DOHH2 (cell line): ENCODE measurements at regions not wholly inside any gene's neighbourhood (a gene's known extent, or its start where the extent isn't known, plus 50 kb on each side); places are given as distances from the start of the nearest gene placed in this dataset.

ENCODE experiments used
- H3F3A ChIP-seq: fragments of 200-600 bp; sonication (generic), shearing (Covaris generic); 2 replicates; pipeline ENCODE4 v1.6.0; 2016; ENCODE audit warnings: antibody characterized with exemption, mild to moderate bottlenecking; ENCODE audit not compliant: control insufficient read depth, insufficient read depth
- H3K27ac ChIP-seq: fragments of 200-600 bp; sonication (generic); 2 replicates; pipeline ENCODE4 v1.5.1; 2014; ENCODE audit warnings: low read depth, mild to moderate bottlenecking, low read length, moderate library complexity
- H3K27me3 ChIP-seq: fragments of 200-600 bp; sonication (generic); 2 replicates; pipeline ENCODE4 v1.6.1; 2014; ENCODE audit warnings: mild to moderate bottlenecking, low read length, mixed read lengths; ENCODE audit not compliant: control insufficient read depth
- H3K36me3 ChIP-seq: fragments of 200-600 bp; sonication (generic); 2 replicates; pipeline ENCODE4 v1.6.1; 2014; ENCODE audit warnings: mild to moderate bottlenecking, low read length, moderate library complexity, mixed read lengths; ENCODE audit not compliant: control insufficient read depth
- H3K4me1 ChIP-seq: fragments of 200-600 bp; sonication (generic); 2 replicates; pipeline ENCODE4 v1.6.1; 2014; ENCODE audit warnings: mild to moderate bottlenecking, low read length, mixed read lengths; ENCODE audit not compliant: control insufficient read depth
- H3K4me2 ChIP-seq: fragments of 200-600 bp; sonication (generic); 2 replicates; pipeline ENCODE4 v1.6.0; 2014; ENCODE audit warnings: mild to moderate bottlenecking, low read length, moderate library complexity
- H3K4me3 ChIP-seq: fragments of 200-600 bp; sonication (generic); 2 replicates; pipeline ENCODE4 v1.5.1; 2014; ENCODE audit warnings: mild to moderate bottlenecking, low read length, mixed read lengths
- H3K79me2 ChIP-seq: fragments of 200-600 bp; sonication (generic); 2 replicates; pipeline ENCODE4 v1.6.1; 2014; ENCODE audit warnings: mild to moderate bottlenecking, low read length, mixed read lengths; ENCODE audit not compliant: control insufficient read depth
- H3K9me2 ChIP-seq: fragments of 200-600 bp; sonication (generic); replicated peaks from 2 replicates; pipeline ENCODE4 v1.6.1; 2014; ENCODE audit warnings: mild to moderate bottlenecking, low read length, mixed read lengths; ENCODE audit not compliant: control insufficient read depth
- H3K9me3 ChIP-seq: fragments of 200-600 bp; sonication (generic); 2 replicates; pipeline ENCODE4 v1.6.1; 2014; ENCODE audit warnings: antibody characterized with exemption, low read length, mixed read lengths; ENCODE audit not compliant: control insufficient read depth, insufficient read depth
- H4K20me1 ChIP-seq: fragments of 200-600 bp; sonication (generic); 2 replicates; pipeline ENCODE4 v1.6.0; 2014; ENCODE audit warnings: low read depth, mild to moderate bottlenecking, antibody characterized with exemption, low read length, moderate library complexity; ENCODE audit not compliant: control insufficient read depth, insufficient read depth
- EZH2phosphoT487 ChIP-seq: fragments of 200-600 bp; sonication (generic); IDR thresholded peaks from 2 replicates; pipeline ENCODE4 v1.6.1; 2017; ENCODE audit warnings: borderline replicate concordance, mild to moderate bottlenecking, antibody characterized with exemption, low read length, moderate library complexity, mixed read lengths
- TF ChIP-seq, protein P1 (sequence below): fragments of 200-600 bp; sonication (generic); IDR thresholded peaks from one replicate; pipeline ENCODE4 v1.5.1; 2014; ENCODE audit warnings: antibody characterized with exemption, mild to moderate bottlenecking, low read depth, low read length; ENCODE audit not compliant: poor library complexity, severe bottlenecking

DNA sequence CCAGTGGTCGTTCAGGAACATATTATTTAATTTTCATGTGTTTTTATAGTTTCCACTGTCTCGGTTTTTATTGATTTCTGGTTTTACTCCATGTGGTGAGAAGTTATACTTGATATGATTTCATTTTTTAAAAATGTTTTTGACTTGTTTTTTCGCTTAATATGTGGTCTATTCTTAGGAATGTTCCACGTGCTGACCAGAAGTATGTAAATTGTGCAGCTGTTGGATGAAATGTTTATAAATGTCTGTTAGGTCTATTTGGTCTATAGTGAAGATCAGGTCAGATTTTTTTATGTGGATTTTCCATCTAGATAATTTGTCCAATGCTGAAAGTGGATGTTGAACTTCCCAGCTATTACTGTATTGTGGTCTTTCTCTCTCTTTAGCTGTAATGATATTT, 433.8 kb upstream of the MIS18BP1 start:
- peaks cover 5% of the 10 kb centered on the region for H3K4me1 ChIP-seq
- H3K9me3 ChIP-seq, result peaks cover 8% of the 10 kb centered on the region; the same call in 1 of the 2 replicates
- TF ChIP-seq, protein P1, sequence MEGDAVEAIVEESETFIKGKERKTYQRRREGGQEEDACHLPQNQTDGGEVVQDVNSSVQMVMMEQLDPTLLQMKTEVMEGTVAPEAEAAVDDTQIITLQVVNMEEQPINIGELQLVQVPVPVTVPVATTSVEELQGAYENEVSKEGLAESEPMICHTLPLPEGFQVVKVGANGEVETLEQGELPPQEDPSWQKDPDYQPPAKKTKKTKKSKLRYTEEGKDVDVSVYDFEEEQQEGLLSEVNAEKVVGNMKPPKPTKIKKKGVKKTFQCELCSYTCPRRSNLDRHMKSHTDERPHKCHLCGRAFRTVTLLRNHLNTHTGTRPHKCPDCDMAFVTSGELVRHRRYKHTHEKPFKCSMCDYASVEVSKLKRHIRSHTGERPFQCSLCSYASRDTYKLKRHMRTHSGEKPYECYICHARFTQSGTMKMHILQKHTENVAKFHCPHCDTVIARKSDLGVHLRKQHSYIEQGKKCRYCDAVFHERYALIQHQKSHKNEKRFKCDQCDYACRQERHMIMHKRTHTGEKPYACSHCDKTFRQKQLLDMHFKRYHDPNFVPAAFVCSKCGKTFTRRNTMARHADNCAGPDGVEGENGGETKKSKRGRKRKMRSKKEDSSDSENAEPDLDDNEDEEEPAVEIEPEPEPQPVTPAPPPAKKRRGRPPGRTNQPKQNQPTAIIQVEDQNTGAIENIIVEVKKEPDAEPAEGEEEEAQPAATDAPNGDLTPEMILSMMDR, result no peak
- TF ChIP-seq EZH2phosphoT487, result no peak
- no peak overlapping the region for H3K27ac ChIP-seq
- no peaks in the 10 kb centered on the region for H3K36me3 ChIP-seq
- H4K20me1 ChIP-seq, result no peaks in the 10 kb centered on the region
- H3K4me3 ChIP-seq, result no peak overlapping the region
- H3K27me3 ChIP-seq, result no peaks in the 10 kb centered on the region
- no peaks in the 10 kb centered on the region for H3F3A ChIP-seq
- no peaks in the 10 kb centered on the region for H3K9me2 ChIP-seq
- H3K4me2 ChIP-seq, result no peak overlapping the region
- H3K79me2 ChIP-seq, result no peaks in the 10 kb centered on the region

DNA sequence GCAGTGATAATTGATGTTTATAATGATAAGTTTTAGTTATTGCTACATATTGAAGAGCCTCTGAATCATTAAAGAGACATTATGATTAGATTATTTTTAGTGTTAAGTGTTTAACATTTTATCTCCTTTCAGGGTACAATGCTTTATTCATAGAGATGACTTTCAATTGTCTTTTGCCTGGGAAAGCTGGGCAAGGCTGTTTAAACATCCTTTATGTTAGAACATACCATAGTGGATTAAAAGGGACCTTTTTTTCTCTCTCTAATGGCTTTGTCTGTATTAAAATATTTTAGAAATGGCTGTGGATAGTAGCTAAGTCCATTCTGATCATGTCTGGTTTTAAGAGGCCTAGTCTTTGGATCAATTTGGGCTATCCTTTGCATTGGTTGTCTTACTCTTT, 427.5 kb upstream of the MIS18BP1 start:
- TF ChIP-seq, protein P1, result no peak
- no peak for TF ChIP-seq EZH2phosphoT487
- Histone ChIP-seq H3K4me1 (no peaks in the 10 kb centered on the region), H3K9me2 (no peaks in the 10 kb centered on the region), H4K20me1 (no peaks in the 10 kb centered on the region), H3K27me3 (no peaks in the 10 kb centered on the region), H3K27ac (no peak overlapping the region), H3K4me3 (no peak overlapping the region), H3K36me3 (no peaks in the 10 kb centered on the region), H3K4me2 (no peak overlapping the region), H3K9me3 (peaks cover 4% of the 10 kb centered on the region), H3F3A (no peaks in the 10 kb centered on the region), H3K79me2 (no peaks in the 10 kb centered on the region)

DNA sequence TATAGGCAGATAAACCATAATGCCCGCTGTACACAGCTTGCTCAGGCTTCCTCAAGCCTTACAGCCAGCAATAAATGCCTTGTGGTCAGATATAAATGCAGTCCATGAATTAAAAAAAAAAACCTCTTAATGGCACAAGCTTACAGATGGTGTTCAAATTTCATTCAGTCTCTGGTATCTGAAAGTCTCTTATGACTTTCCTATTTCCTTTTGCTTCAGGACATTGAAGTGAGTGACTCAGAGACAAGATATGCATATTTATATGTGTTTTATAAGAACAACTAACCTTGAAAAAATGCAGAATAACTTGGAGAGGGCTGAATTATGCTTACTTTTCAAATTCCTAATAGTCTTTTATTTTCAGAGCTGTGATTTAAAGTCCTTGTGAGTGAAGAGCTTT, 426.9 kb upstream of the MIS18BP1 start:
- TF ChIP-seq, protein P1, result no peak
- no peak for TF ChIP-seq EZH2phosphoT487
- Histone ChIP-seq H3K9me3 (peaks cover 3% of the 10 kb centered on the region), H3K27me3 (no peaks in the 10 kb centered on the region), H3K4me3 (no peak overlapping the region), H3K36me3 (no peaks in the 10 kb centered on the region), H4K20me1 (no peaks in the 10 kb centered on the region), H3K79me2 (no peaks in the 10 kb centered on the region), H3K9me2 (no peaks in the 10 kb centered on the region), H3K27ac (no peak overlapping the region), H3F3A (no peaks in the 10 kb centered on the region), H3K4me2 (no peak overlapping the region), H3K4me1 (no peaks in the 10 kb centered on the region)

DNA sequence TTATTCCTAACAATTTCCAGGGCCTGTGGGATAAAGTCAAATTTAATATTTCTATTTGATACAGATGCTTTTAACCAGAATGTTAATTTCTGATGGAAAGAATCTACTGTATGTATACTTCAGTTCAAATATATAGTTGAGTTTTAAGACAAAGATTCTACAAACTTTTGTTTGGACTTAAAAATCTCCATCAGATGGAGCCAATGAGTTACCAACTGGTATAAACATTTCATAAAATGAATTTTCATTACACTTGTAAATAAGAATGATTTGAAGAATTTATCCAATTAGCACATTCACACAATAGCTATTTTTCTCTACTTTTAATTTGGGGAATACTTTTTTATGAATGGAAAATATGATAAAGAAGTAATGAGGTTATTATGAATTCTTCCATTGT, 425.2 kb upstream of the MIS18BP1 start:
- TF ChIP-seq EZH2phosphoT487, result no peak
- TF ChIP-seq, protein P1, result no peak

More for the DNA sequence above, 425.2 kb upstream of the MIS18BP1 start:
- H3K4me1 ChIP-seq, result no peaks in the 10 kb centered on the region
- H3K27ac ChIP-seq, result no peak overlapping the region
- no peaks in the 10 kb centered on the region for H3K9me2 ChIP-seq
- H3K79me2 ChIP-seq, result no peaks in the 10 kb centered on the region
- H3K27me3 ChIP-seq, result no peaks in the 10 kb centered on the region
- H3K9me3 ChIP-seq, result no peaks in the 10 kb centered on the region; the same call in 1 of the 2 replicates
- no peaks in the 10 kb centered on the region for H3K36me3 ChIP-seq
- no peaks in the 10 kb centered on the region for H3F3A ChIP-seq
- H4K20me1 ChIP-seq, result no peaks in the 10 kb centered on the region
- no peak overlapping the region for H3K4me3 ChIP-seq
- H3K4me2 ChIP-seq, result no peak overlapping the region
